Esophagus squamous epithelium (tissue), 4 donors: ENCODE measurements at regions not wholly inside any gene's neighbourhood (a gene's known extent, or its start where the extent isn't known, plus 50 kb on each side); places are given as distances from the start of the nearest gene placed in this dataset.

Source experiments
- CTCF ChIP-seq, 6 experiments: fragments of 450-650 bp in 4 of 6; fragments of 200-600 bp in 2 of 6; sonication (generic) in 2 of 6; IDR thresholded peaks; one replicate each; pipeline ENCODE4 v1.5.1; 2016 to 2019; ENCODE audit warnings: antibody characterized with exemption in 6 of 6, mild to moderate bottlenecking in 4 of 6, moderate library complexity in 4 of 6
- POLR2A ChIP-seq, 4 donors: fragments of 450-650 bp; IDR thresholded peaks; one replicate each; pipeline ENCODE4 v1.6.1; 2017; ENCODE audit warnings: antibody characterized with exemption in 4 of 4, mild to moderate bottlenecking in 4 of 4, moderate library complexity in 3 of 4

GRCh38 chrY:7458301-7459078, 546.9 kb upstream of the AMELY start:
- TF ChIP-seq CTCF (IDR thresholded peaks at IDR 0.05) (no peak), POLR2A (IDR thresholded peaks at IDR 0.05) (no peak)
